ENCODE measurements at regions not wholly inside any gene's neighbourhood (a gene's known extent, or its start where the extent isn't known, plus 50 kb on each side); places are given as distances from the start of the nearest gene placed in this dataset.

DNA sequence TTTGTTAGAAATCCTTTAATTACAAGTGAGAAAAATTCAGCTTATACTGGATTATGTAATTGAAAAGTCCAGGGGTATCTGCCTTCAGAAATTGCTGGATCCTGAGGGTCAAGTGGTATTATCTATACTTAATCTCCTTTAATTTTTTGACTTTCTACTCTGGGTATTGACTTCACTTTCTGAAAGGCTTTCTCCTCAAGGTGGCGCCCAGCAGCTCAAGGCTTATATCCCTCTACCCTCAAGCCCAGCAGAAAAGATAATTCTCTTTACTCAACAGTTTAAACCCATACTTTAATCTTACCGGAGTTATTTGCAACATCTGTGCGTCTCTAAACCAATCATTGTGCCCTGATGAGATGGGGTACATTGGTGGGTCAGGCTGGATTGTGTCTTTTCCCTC, 129.5 kb downstream of the LARP7 start:
- no peaks in the 10 kb centered on the region for H3K36me3 ChIP-seq (ENCODE audit: control insufficient read depth in 5 of 5, insufficient read depth in 5 of 5, low read length in 5 of 5)
- H3K27ac ChIP-seq (ENCODE audit: low read depth, low read length) = no peak overlapping the region
- no peaks in the 10 kb centered on the region for H3K9me3 ChIP-seq (ENCODE audit: control insufficient read depth in 5 of 5, low read length in 5 of 5)
- H3K9ac ChIP-seq (ENCODE audit: low read length in 5 of 5) = no peak overlapping the region
- no peaks in the 10 kb centered on the region for H3K27me3 ChIP-seq (ENCODE audit: control insufficient read depth in 5 of 5, insufficient read depth in 4 of 5, low read length in 5 of 5)
- no peak overlapping the region for H3K4me3 ChIP-seq (ENCODE audit: low read depth in 1 of 5, low read length in 5 of 5)
- H3K4me1 ChIP-seq (ENCODE audit: control insufficient read depth in 5 of 5, insufficient read depth in 5 of 5, low read length in 5 of 5) = peaks cover 0 to 6% (median 0%) of the 10 kb centered on the region in 5 donors

DNA sequence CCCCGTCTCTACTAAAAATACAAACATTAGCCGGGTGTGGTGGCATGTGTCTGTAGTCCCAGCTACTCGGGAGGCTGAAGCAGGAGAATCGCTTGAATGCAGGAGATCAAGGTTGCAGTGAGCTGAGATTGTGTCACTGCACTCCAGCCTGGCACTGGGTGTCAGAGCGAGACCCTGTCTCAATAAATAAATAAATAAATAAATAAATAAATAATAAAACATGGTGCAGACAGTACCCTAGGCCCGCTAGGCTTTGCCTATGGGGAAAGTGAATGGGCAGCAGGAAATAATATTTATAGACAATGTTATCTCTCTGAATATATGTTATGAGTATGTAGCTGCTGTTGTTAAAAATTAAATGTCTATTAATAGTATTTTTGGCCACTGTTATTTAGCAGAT, 130.4 kb downstream of the LARP7 start:
- no peak overlapping the region for H3K4me3 ChIP-seq (ENCODE audit: low read depth in 1 of 5, low read length in 5 of 5)

DNA sequence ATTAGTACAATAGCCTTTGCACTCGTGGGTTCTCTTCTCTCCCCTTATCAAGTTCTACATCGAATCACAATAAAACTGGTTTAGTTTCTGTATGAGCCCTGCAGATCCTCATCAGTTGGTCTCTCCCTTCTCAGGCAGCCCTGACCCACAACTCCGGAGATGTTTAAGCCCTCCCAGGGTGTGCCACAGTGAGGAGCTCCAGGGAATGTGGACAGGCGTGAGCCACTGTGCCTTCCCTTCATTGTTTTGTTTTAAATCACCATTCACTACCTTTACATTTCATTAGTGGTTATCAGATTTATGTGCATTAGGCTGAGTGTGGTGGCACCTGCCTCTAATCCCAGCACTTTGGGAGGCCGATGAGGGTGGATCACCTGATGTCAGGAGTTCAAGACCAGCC, 133.2 kb downstream of the LARP7 start:
- Histone ChIP-seq H3K36me3 (ENCODE audit: control insufficient read depth in 5 of 5, insufficient read depth in 5 of 5, low read length in 5 of 5) (no peaks in the 10 kb centered on the region), H3K9me3 (ENCODE audit: control insufficient read depth in 5 of 5, low read length in 5 of 5) (no peaks in the 10 kb centered on the region), H3K4me1 (ENCODE audit: control insufficient read depth in 5 of 5, insufficient read depth in 5 of 5, low read length in 5 of 5) (no peaks in the 10 kb centered on the region), H3K27ac (ENCODE audit: low read depth, low read length) (no peak overlapping the region), H3K9ac (ENCODE audit: low read length in 5 of 5) (no peak overlapping the region), H3K4me3 (ENCODE audit: low read depth in 1 of 5, low read length in 5 of 5) (no peak overlapping the region), H3K27me3 (ENCODE audit: control insufficient read depth in 5 of 5, insufficient read depth in 4 of 5, low read length in 5 of 5) (no peaks in the 10 kb centered on the region)

More for the DNA sequence above, 130.4 kb downstream of the LARP7 start:
- Histone ChIP-seq H3K4me1 (ENCODE audit: control insufficient read depth in 5 of 5, insufficient read depth in 5 of 5, low read length in 5 of 5) (peaks cover 0 to 5% (median 0%) of the 10 kb centered on the region in 5 donors), H3K27me3 (ENCODE audit: control insufficient read depth in 5 of 5, insufficient read depth in 4 of 5, low read length in 5 of 5) (no peaks in the 10 kb centered on the region), H3K9me3 (ENCODE audit: control insufficient read depth in 5 of 5, low read length in 5 of 5) (no peaks in the 10 kb centered on the region), H3K9ac (ENCODE audit: low read length in 5 of 5) (no peak overlapping the region), H3K27ac (ENCODE audit: low read depth, low read length) (no peak overlapping the region), H3K36me3 (ENCODE audit: control insufficient read depth in 5 of 5, insufficient read depth in 5 of 5, low read length in 5 of 5) (no peaks in the 10 kb centered on the region)

DNA sequence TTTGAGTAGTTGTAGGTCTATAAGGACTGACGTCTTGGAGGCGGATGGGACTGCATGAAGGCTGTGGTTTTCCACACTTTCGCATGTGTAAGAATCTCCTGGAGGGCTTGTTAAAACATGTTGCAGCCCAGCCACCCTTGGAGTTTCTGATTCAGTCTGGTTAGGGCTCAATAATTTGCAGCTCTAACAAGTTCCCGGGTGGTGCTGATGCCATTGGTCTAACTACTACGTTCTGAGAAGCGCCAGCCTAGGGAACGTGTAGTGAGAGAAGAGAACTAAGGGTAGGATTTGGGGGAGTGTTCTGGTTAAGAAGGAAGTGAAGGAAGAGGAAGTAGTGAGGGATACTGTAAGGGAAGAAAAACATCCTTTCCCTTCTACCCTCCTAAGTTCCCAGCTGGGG, 138.9 kb downstream of the LARP7 start:
- Histone ChIP-seq H3K36me3 (ENCODE audit: control insufficient read depth in 5 of 5, insufficient read depth in 5 of 5, low read length in 5 of 5) (no peaks in the 10 kb centered on the region), H3K4me3 (ENCODE audit: low read depth in 1 of 5, low read length in 5 of 5) (no peak overlapping the region), H3K4me1 (ENCODE audit: control insufficient read depth in 5 of 5, insufficient read depth in 5 of 5, low read length in 5 of 5) (no peaks in the 10 kb centered on the region), H3K9me3 (ENCODE audit: control insufficient read depth in 5 of 5, low read length in 5 of 5) (no peaks in the 10 kb centered on the region), H3K27ac (ENCODE audit: low read depth, low read length) (no peak overlapping the region), H3K9ac (ENCODE audit: low read length in 5 of 5) (no peak overlapping the region), H3K27me3 (ENCODE audit: control insufficient read depth in 5 of 5, insufficient read depth in 4 of 5, low read length in 5 of 5) (no peaks in the 10 kb centered on the region)

DNA sequence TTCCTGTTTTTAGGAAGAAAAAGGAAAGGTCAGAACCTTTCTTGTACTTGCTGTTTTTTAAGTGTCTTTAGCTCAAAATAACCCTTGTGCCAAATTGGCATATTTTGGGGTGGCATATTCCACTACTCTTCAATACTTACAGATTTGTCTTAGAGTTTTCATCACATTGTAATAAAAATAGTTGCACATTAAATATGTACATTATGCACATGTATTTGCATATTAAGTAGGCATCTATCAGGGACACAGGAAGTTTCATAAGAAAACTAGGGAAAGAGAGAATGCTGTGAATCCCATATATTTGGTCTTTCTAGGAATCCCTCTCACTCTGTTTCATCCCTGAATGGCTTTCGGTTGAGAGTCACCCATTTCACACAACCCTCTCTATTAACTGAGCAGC, 139.6 kb downstream of the LARP7 start:
- Histone ChIP-seq H3K4me1 (ENCODE audit: control insufficient read depth in 5 of 5, insufficient read depth in 5 of 5, low read length in 5 of 5) (no peaks in the 10 kb centered on the region), H3K9ac (ENCODE audit: low read length in 5 of 5) (no peak overlapping the region), H3K27me3 (ENCODE audit: control insufficient read depth in 5 of 5, insufficient read depth in 4 of 5, low read length in 5 of 5) (no peaks in the 10 kb centered on the region), H3K4me3 (ENCODE audit: low read depth in 1 of 5, low read length in 5 of 5) (no peak overlapping the region), H3K9me3 (ENCODE audit: control insufficient read depth in 5 of 5, low read length in 5 of 5) (no peaks in the 10 kb centered on the region), H3K27ac (ENCODE audit: low read depth, low read length) (no peak overlapping the region), H3K36me3 (ENCODE audit: control insufficient read depth in 5 of 5, insufficient read depth in 5 of 5, low read length in 5 of 5) (no peaks in the 10 kb centered on the region)

DNA sequence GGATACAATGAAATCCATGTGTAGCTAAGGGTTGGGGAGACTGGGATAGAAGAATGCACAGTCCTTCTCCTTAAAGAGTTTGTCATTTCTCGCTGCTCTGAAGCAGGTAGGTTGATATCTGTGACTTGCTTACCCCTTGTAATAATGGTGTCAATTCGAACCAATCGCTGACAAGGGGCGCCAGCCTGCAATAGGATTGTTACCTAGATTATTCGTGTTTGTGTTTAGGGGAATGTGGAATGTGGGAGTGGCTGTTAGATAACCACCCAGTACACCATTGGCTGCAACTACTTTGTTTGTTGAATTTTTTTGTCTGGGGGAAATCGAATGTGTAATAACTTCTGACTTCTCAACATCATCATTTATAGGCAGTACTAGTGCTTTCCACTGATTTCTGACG, 141.6 kb downstream of the LARP7 start:
- Histone ChIP-seq H3K9me3 (ENCODE audit: control insufficient read depth in 5 of 5, low read length in 5 of 5) (no peaks in the 10 kb centered on the region), H3K9ac (ENCODE audit: low read length in 5 of 5) (no peak overlapping the region)

DNA sequence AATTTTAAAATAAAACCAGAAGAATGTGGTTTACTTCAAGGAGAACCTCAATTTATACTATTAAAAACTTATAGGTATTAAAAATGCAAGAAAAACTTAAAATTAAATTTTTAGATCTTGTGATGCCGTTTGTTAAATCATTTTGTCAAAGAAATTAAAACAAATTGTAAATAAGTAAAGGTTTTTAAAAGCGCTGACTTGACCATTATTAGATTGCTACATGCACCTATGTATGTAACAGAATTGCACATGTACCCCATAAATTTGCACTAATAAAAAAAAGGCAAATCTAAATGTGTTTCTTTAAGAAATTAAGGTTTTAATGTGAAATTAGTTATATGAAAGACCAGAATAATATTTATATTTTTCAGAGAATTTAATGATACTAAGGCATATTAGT, 156.1 kb downstream of the LARP7 start:
- Histone ChIP-seq H3K9ac (ENCODE audit: low read length in 5 of 5) (no peak overlapping the region), H3K27ac (ENCODE audit: low read depth, low read length) (no peak overlapping the region), H3K4me3 (ENCODE audit: low read depth in 1 of 5, low read length in 5 of 5) (no peak overlapping the region), H3K27me3 (ENCODE audit: control insufficient read depth in 5 of 5, insufficient read depth in 4 of 5, low read length in 5 of 5) (no peaks in the 10 kb centered on the region), H3K9me3 (ENCODE audit: control insufficient read depth in 5 of 5, low read length in 5 of 5) (no peaks in the 10 kb centered on the region), H3K36me3 (ENCODE audit: control insufficient read depth in 5 of 5, insufficient read depth in 5 of 5, low read length in 5 of 5) (no peaks in the 10 kb centered on the region), H3K4me1 (ENCODE audit: control insufficient read depth in 5 of 5, insufficient read depth in 5 of 5, low read length in 5 of 5) (no peaks in the 10 kb centered on the region)

More for the DNA sequence above, 141.6 kb downstream of the LARP7 start:
- Histone ChIP-seq H3K27me3 (ENCODE audit: control insufficient read depth in 5 of 5, insufficient read depth in 4 of 5, low read length in 5 of 5) (no peaks in the 10 kb centered on the region), H3K36me3 (ENCODE audit: control insufficient read depth in 5 of 5, insufficient read depth in 5 of 5, low read length in 5 of 5) (no peaks in the 10 kb centered on the region), H3K4me3 (ENCODE audit: low read depth in 1 of 5, low read length in 5 of 5) (no peak overlapping the region), H3K27ac (ENCODE audit: low read depth, low read length) (no peak overlapping the region), H3K4me1 (ENCODE audit: control insufficient read depth in 5 of 5, insufficient read depth in 5 of 5, low read length in 5 of 5) (no peaks in the 10 kb centered on the region)

DNA sequence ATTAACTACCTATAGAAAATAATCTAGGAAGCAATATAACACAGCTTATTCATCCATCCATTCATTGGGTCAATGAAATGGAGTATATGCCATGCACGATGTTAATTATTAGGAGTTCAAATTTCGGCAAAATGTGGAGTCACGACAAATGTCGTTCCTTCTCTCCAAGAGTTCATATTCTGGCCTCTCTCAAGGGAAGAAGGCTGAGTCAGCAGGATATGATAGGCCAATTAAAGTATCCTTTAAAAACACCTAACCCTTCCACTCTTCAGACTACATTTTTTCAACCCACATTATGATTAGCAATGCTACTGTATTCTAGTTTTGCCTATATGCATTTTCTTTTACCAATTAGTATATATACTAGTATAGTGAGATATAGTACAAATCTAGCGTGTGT, 163.1 kb downstream of the LARP7 start:
- Histone ChIP-seq H3K27ac (ENCODE audit: low read depth, low read length) (no peak overlapping the region), H3K4me1 (ENCODE audit: control insufficient read depth in 5 of 5, insufficient read depth in 5 of 5, low read length in 5 of 5) (peaks cover 0 to 3% (median 0%) of the 10 kb centered on the region in 5 donors), H3K36me3 (ENCODE audit: control insufficient read depth in 5 of 5, insufficient read depth in 5 of 5, low read length in 5 of 5) (no peaks in the 10 kb centered on the region), H3K4me3 (ENCODE audit: low read depth in 1 of 5, low read length in 5 of 5) (no peak overlapping the region), H3K9me3 (ENCODE audit: control insufficient read depth in 5 of 5, low read length in 5 of 5) (no peaks in the 10 kb centered on the region), H3K27me3 (ENCODE audit: control insufficient read depth in 5 of 5, insufficient read depth in 4 of 5, low read length in 5 of 5) (no peaks in the 10 kb centered on the region), H3K9ac (ENCODE audit: low read length in 5 of 5) (no peak overlapping the region)

DNA sequence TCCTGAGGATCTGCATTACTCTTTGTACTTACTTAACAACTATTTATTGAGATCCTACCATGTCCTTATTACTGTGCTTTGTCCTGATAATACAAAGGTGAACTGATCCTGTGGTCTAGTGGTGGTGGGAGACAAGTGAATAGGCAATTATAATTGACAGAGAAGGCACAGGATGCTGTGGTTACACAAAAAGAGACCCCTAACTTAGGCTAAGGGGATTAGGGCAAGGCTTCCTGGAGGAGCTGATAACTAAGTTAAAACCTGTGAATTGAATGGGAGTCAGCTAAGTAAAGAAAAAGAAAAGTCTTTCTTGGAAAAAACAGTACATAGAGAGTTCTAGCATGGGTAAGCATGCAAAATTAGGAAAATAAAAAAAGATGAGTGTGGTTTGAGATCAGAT, 164.4 kb downstream of the LARP7 start:
- H3K9ac ChIP-seq (ENCODE audit: low read length in 5 of 5) = no peak overlapping the region
- H3K27me3 ChIP-seq (ENCODE audit: control insufficient read depth in 5 of 5, insufficient read depth in 4 of 5, low read length in 5 of 5) = no peaks in the 10 kb centered on the region
- H3K9me3 ChIP-seq (ENCODE audit: control insufficient read depth in 5 of 5, low read length in 5 of 5) = no peaks in the 10 kb centered on the region
- H3K4me3 ChIP-seq (ENCODE audit: low read depth in 1 of 5, low read length in 5 of 5) = no peak overlapping the region
- H3K4me1 ChIP-seq (ENCODE audit: control insufficient read depth in 5 of 5, insufficient read depth in 5 of 5, low read length in 5 of 5) = peaks cover 0 to 3% (median 0%) of the 10 kb centered on the region in 5 donors
- no peaks in the 10 kb centered on the region for H3K36me3 ChIP-seq (ENCODE audit: control insufficient read depth in 5 of 5, insufficient read depth in 5 of 5, low read length in 5 of 5)
- H3K27ac ChIP-seq (ENCODE audit: low read depth, low read length) = no peak overlapping the region

DNA sequence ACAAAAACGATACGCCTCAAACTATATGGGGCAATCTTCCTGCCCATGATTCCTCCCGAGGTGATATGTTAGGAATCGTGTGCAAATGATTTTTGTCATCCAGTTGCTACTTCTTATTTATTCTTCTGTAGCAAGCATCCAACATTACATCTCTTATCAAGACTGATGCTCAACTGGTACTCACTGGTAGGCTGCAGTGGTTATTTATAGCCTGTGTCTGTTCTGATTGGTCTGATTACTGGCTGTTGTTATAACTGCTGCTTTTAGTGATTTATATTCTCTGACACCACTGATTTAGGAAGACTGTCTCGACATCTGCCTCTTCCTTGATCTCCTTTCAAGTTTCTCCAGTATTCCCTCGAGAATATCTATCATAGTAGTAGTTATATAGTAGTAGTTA, 165.8 kb downstream of the LARP7 start:
- H3K27me3 ChIP-seq (ENCODE audit: control insufficient read depth in 5 of 5, insufficient read depth in 4 of 5, low read length in 5 of 5) = no peaks in the 10 kb centered on the region
- H3K4me1 ChIP-seq (ENCODE audit: control insufficient read depth in 5 of 5, insufficient read depth in 5 of 5, low read length in 5 of 5) = peaks cover 0 to 3% (median 0%) of the 10 kb centered on the region in 5 donors
- no peak overlapping the region for H3K4me3 ChIP-seq (ENCODE audit: low read depth in 1 of 5, low read length in 5 of 5)
- no peaks in the 10 kb centered on the region for H3K9me3 ChIP-seq (ENCODE audit: control insufficient read depth in 5 of 5, low read length in 5 of 5)
- no peak overlapping the region for H3K27ac ChIP-seq (ENCODE audit: low read depth, low read length)
- H3K36me3 ChIP-seq (ENCODE audit: control insufficient read depth in 5 of 5, insufficient read depth in 5 of 5, low read length in 5 of 5) = no peaks in the 10 kb centered on the region
- no peak overlapping the region for H3K9ac ChIP-seq (ENCODE audit: low read length in 5 of 5)

DNA sequence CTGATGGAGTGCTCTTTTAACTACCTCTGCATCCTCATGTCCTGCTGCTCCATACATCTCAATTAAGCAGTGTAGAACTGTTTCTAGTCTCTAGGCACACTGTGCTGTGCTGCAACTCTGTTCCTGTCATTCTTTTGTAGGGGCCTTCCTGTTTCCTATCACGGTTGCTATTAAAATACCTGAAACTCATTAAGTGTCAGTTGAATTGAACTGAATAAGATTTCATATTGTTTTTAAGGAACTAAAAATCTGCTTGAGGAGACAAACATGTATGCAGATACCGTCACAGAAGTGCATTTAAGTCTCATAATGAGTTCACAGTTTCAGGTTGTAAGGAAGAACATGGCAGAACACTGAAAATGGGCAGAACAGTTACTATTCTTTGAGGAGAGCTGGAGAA, 170.1 kb downstream of the LARP7 start:
- Histone ChIP-seq H3K27ac (ENCODE audit: low read depth, low read length) (no peak overlapping the region), H3K27me3 (ENCODE audit: control insufficient read depth in 5 of 5, insufficient read depth in 4 of 5, low read length in 5 of 5) (no peaks in the 10 kb centered on the region), H3K4me3 (ENCODE audit: low read depth in 1 of 5, low read length in 5 of 5) (no peak overlapping the region)

More for the DNA sequence above, 170.1 kb downstream of the LARP7 start:
- Histone ChIP-seq H3K9ac (ENCODE audit: low read length in 5 of 5) (no peak overlapping the region), H3K9me3 (ENCODE audit: control insufficient read depth in 5 of 5, low read length in 5 of 5) (no peaks in the 10 kb centered on the region), H3K36me3 (ENCODE audit: control insufficient read depth in 5 of 5, insufficient read depth in 5 of 5, low read length in 5 of 5) (no peaks in the 10 kb centered on the region), H3K4me1 (ENCODE audit: control insufficient read depth in 5 of 5, insufficient read depth in 5 of 5, low read length in 5 of 5) (peaks cover 0 to 1% (median 0%) of the 10 kb centered on the region in 5 donors)
